Naive thymus-derived CD4-positive, alpha-beta T cell (primary cell): ENCODE measurements at regions not wholly inside any gene's neighbourhood (a gene's known extent, or its start where the extent isn't known, plus 50 kb on each side); places are given as distances from the start of the nearest gene placed in this dataset.
"Not testable (repeated sequence)": the region's sequence is repeated elsewhere in the genome, so short reads cannot be mapped to it uniquely, and the experiment has no call there.

Source experiments
- ATAC-seq: fragments of 150-1000 bp; cut with Tn5 transposase; 2 replicates; pipeline ENCODE4 v1.10.0; 2021; ENCODE audit warnings: mild to moderate bottlenecking, moderate library complexity
- CTCF ChIA-PET: fragments of 350-600 bp; sonication (Branson Sonifier 250); formaldehyde crosslinking; loops from one replicate; lab custom pipeline; 2021; ENCODE audit warnings: antibody characterized with exemption; lab: Charles Lee
- POLR2A ChIA-PET: fragments of 350-600 bp; sonication (Branson Sonifier 250); formaldehyde crosslinking; loops from one replicate; lab custom pipeline; 2021; ENCODE audit warnings: antibody characterized with exemption, inconsistent platforms; lab: Charles Lee
- DNase-seq, 9 donors: peaks; one replicate each; pipeline versions ENCODE4 v3.0.0 to v3.0.0-alpha.2; 2020 to 2022; ENCODE audit warnings: mixed read lengths in 1 of 9
- H3K27ac ChIP-seq: one replicate; pipeline ENCODE4 v1.7.0; 2013; ENCODE audit warnings: mild to moderate bottlenecking, low read depth, low read length, moderate library complexity
- H3K27me3 ChIP-seq, 2 donors: one replicate each; pipeline ENCODE4 v1.7.0; 2013; ENCODE audit warnings: low read length in 2 of 2, mild to moderate bottlenecking in 2 of 2, moderate library complexity in 2 of 2; ENCODE audit not compliant: control insufficient read depth in 2 of 2, insufficient read depth in 2 of 2
- H3K36me3 ChIP-seq, 3 experiments: 1 replicate in 2 of 3; 2 replicates in 1 of 3; pipeline ENCODE4 v1.7.0; 2013; ENCODE audit warnings: low read length in 3 of 3, mild to moderate bottlenecking in 3 of 3, moderate library complexity in 1 of 3; ENCODE audit not compliant: insufficient read depth in 3 of 3, control insufficient read depth in 2 of 3
- H3K4me1 ChIP-seq, 2 donors: one replicate each; pipeline ENCODE4 v1.7.0; 2013; ENCODE audit warnings: low read length in 2 of 2, mild to moderate bottlenecking in 2 of 2, moderate library complexity in 1 of 2; ENCODE audit not compliant: control insufficient read depth in 2 of 2, insufficient read depth in 2 of 2
- H3K4me3 ChIP-seq: 2 replicates; pipeline ENCODE4 v1.7.0; 2013; ENCODE audit warnings: mild to moderate bottlenecking, low read length
- H3K9me3 ChIP-seq, 3 experiments: 1 replicate in 2 of 3; 2 replicates in 1 of 3; pipeline ENCODE4 v1.7.0; 2013; ENCODE audit warnings: low read length in 3 of 3; ENCODE audit not compliant: control insufficient read depth in 2 of 3
- H3K27ac Mint-ChIP-seq, 9 donors: one replicate each; pipeline ENCODE4 v1.8.0; 2020 to 2022; ENCODE audit warnings: mixed read lengths in 9 of 9, mild to moderate bottlenecking in 8 of 9, moderate library complexity in 5 of 9, inconsistent platforms in 2 of 9
- H3K27me3 Mint-ChIP-seq, 5 donors: one replicate each; pipeline ENCODE4 v1.8.0; 2021 to 2022; ENCODE audit warnings: mixed read lengths in 5 of 5, mild to moderate bottlenecking in 1 of 5
- H3K36me3 Mint-ChIP-seq, 5 donors: one replicate each; pipeline ENCODE4 v1.8.0; 2020 to 2022; ENCODE audit warnings: mixed read lengths in 5 of 5, mild to moderate bottlenecking in 3 of 5, inconsistent platforms in 1 of 5
- H3K4me1 Mint-ChIP-seq, 7 donors: one replicate each; pipeline ENCODE4 v1.8.0; 2020 to 2022; ENCODE audit warnings: mixed read lengths in 7 of 7, mild to moderate bottlenecking in 3 of 7, inconsistent platforms in 1 of 7
- H3K4me3 Mint-ChIP-seq, 10 donors: one replicate each; pipeline ENCODE4 v1.8.0; 2020 to 2022; ENCODE audit warnings: mild to moderate bottlenecking in 10 of 10, mixed read lengths in 10 of 10, moderate library complexity in 6 of 10, inconsistent platforms in 2 of 10
- H3K9me3 Mint-ChIP-seq, 11 donors: one replicate each; pipeline ENCODE4 v1.8.0; 2020 to 2022; ENCODE audit warnings: mixed read lengths in 11 of 11, mild to moderate bottlenecking in 4 of 11, inconsistent platforms in 1 of 11, moderate library complexity in 1 of 11
- intact Hi-C, 2 donors: fragments of 100-400 bp; cut with micrococcal nuclease; formaldehyde crosslinking; loops; one replicate each; pipeline ENCODE4 v1.15.1; 2023

DNA sequence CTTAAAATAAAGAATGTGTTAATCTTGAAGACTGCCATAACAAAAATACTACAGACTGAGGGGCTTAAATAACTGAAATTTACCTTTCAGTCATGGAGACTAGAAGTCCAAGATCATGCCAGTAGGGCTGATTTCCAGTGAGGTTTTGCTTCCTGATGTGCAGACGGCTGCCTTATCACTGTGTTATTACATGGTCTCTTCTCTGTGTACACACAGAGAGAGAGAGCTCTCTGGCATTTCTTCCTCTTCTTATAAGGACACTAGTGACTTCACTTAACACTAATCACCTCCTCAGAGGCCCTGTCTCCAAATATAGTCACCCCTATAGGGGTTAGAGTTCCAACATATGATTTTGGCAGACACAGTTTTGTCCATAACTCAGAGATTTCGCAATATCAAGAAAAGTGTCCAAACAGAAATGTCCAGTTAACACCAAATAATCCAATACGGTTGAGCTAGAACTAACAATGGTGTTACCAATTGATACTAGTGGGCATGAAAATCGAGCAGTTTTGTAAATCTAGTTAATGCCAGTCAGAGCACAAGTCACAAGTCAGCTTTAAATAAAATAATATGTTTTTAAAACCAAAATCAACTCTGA is 399.8 kb downstream of the ADCYAP1 start:
- H3K9me3 ChIP-seq = no peaks in the 10 kb centered on the region
- no peaks in the 10 kb centered on the region for H3K27me3 ChIP-seq
- Mint-ChIP-seq H3K4me3 (no peak overlapping the region), H3K27me3 (no peaks in the 10 kb centered on the region), H3K27ac (no peak overlapping the region), H3K9me3 (peaks cover 0 to 22% (median 5%) of the 10 kb centered on the region in 11 donors), H3K36me3 (no peaks in the 10 kb centered on the region), H3K4me1 (no peaks in the 10 kb centered on the region)
- POLR2A ChIA-PET = no interaction called here
- H3K4me1 ChIP-seq = no peaks in the 10 kb centered on the region
- H3K27ac ChIP-seq = no peak overlapping the region
- no peak overlapping the region for H3K4me3 ChIP-seq
- ATAC-seq = no peak
- CTCF ChIA-PET = no interaction called here
- no peaks in the 10 kb centered on the region for H3K36me3 ChIP-seq
- intact Hi-C loops = no loop called here
- no peak for DNase-seq

- no peak overlapping the region for H3K4me3 ChIP-seq
- no peaks in the 10 kb centered on the region for H3K36me3 ChIP-seq
- H3K27ac ChIP-seq = no peak overlapping the region
- Mint-ChIP-seq H3K27ac (no peak overlapping the region), H3K36me3 (no peaks in the 10 kb centered on the region), H3K4me1 (no peaks in the 10 kb centered on the region), H3K4me3 (no peak overlapping the region), H3K9me3 (peaks cover 0 to 11% (median 5%) of the 10 kb centered on the region in 11 donors), H3K27me3 (no peaks in the 10 kb centered on the region)
- H3K27me3 ChIP-seq = no peaks in the 10 kb centered on the region
- H3K9me3 ChIP-seq = no peaks in the 10 kb centered on the region
- ChIA-PET CTCF (no interaction called here), POLR2A (no interaction called here)
- H3K4me1 ChIP-seq = no peaks in the 10 kb centered on the region
- DNase-seq = no peak
- intact Hi-C loops = no loop called here
- ATAC-seq = no peak
Measured at GRCh38 chr18:1306641-1307040, 402.0 kb downstream of the ADCYAP1 start.

GRCh38 chr18:1308686-1309085 is 404.0 kb downstream of the ADCYAP1 start:
- Histone ChIP-seq H3K4me1 (no peaks in the 10 kb centered on the region), H3K27me3 (no peaks in the 10 kb centered on the region), H3K36me3 (no peaks in the 10 kb centered on the region), H3K27ac (no peak overlapping the region), H3K9me3 (no peaks in the 10 kb centered on the region), H3K4me3 (no peak overlapping the region)
- Mint-ChIP-seq H3K4me3 (no peak overlapping the region), H3K27me3 (no peaks in the 10 kb centered on the region), H3K9me3 (peaks cover 0 to 14% (median 5%) of the 10 kb centered on the region in 11 donors), H3K36me3 (no peaks in the 10 kb centered on the region), H3K4me1 (no peaks in the 10 kb centered on the region), H3K27ac (no peak overlapping the region)
- ATAC-seq = no peak
- intact Hi-C loops = no loop called here
- CTCF ChIA-PET = no interaction called here
- POLR2A ChIA-PET = no interaction called here
- DNase-seq = no peak

GRCh38 chr18:1311376-1311775 is 406.7 kb downstream of the ADCYAP1 start:
- intact Hi-C loops = no loop called here
- Histone ChIP-seq H3K4me3 (no peak overlapping the region), H3K27ac (no peak overlapping the region), H3K4me1 (no peaks in the 10 kb centered on the region), H3K27me3 (no peaks in the 10 kb centered on the region), H3K36me3 (no peaks in the 10 kb centered on the region), H3K9me3 (no peaks in the 10 kb centered on the region)
- peaks cover 0 to 14% (median 4%) of the 10 kb centered on the region in 11 donors for H3K9me3 Mint-ChIP-seq
- no peaks in the 10 kb centered on the region for H3K36me3 Mint-ChIP-seq
- ATAC-seq = no peak
- H3K4me1 Mint-ChIP-seq = no peaks in the 10 kb centered on the region
- H3K27me3 Mint-ChIP-seq = no peaks in the 10 kb centered on the region
- H3K4me3 Mint-ChIP-seq = no peak overlapping the region
- no peak for DNase-seq
- ChIA-PET CTCF (no interaction called here), POLR2A (no interaction called here)
- H3K27ac Mint-ChIP-seq = no peak overlapping the region

GRCh38 chr18:1335345-1335744 is 430.7 kb downstream of the ADCYAP1 start:
- intact Hi-C loops, H3K4me3 Mint-ChIP-seq, POLR2A ChIA-PET, H3K36me3 Mint-ChIP-seq, H3K36me3 ChIP-seq, H3K4me1 Mint-ChIP-seq, CTCF ChIA-PET, DNase-seq, H3K27me3 Mint-ChIP-seq, H3K27ac Mint-ChIP-seq, ATAC-seq, H3K4me1 ChIP-seq, H3K4me3 ChIP-seq, H3K9me3 ChIP-seq, H3K27me3 ChIP-seq, H3K27ac ChIP-seq: not testable (repeated sequence)
- H3K9me3 Mint-ChIP-seq = peaks cover 0 to 39% (median 12%) of the 10 kb centered on the region in 11 donors

DNA sequence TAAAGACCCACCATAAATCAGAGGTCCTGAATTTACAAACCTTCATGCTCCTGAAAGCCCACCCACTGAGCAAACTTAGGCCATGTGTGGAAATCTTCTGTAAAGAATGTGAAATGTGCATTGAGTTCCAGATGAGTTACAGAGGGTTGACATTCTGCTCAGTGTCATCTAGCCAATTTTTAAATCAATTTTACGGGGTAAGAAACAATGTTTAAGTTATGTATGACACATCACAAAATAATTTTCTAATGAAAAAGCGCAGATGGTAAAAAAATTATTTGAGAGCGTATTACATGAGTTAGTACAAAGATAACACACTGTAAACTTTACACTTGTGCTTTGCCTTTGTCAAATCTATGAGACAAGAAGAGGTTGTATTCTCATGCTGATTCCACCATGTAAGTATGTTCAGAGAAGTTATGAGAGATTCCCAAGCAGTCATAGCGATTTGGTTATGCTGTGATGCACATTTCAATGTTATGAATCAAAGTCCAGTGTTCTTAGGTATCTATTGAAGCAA is 446.3 kb downstream of the ADCYAP1 start:
- no peak overlapping the region for H3K4me3 ChIP-seq
- Mint-ChIP-seq H3K4me3 (no peak overlapping the region), H3K9me3 (peaks cover 0 to 12% (median 2%) of the 10 kb centered on the region in 11 donors), H3K4me1 (no peaks in the 10 kb centered on the region), H3K27ac (no peak overlapping the region), H3K27me3 (no peaks in the 10 kb centered on the region), H3K36me3 (no peaks in the 10 kb centered on the region)
- POLR2A ChIA-PET = no interaction called here
- no peak for ATAC-seq
- H3K27ac ChIP-seq = no peak overlapping the region
- no peaks in the 10 kb centered on the region for H3K9me3 ChIP-seq
- CTCF ChIA-PET = no interaction called here
- no peak for DNase-seq
- no peaks in the 10 kb centered on the region for H3K36me3 ChIP-seq
- intact Hi-C loops = no loop called here
- no peaks in the 10 kb centered on the region for H3K4me1 ChIP-seq
- H3K27me3 ChIP-seq = no peaks in the 10 kb centered on the region

DNA sequence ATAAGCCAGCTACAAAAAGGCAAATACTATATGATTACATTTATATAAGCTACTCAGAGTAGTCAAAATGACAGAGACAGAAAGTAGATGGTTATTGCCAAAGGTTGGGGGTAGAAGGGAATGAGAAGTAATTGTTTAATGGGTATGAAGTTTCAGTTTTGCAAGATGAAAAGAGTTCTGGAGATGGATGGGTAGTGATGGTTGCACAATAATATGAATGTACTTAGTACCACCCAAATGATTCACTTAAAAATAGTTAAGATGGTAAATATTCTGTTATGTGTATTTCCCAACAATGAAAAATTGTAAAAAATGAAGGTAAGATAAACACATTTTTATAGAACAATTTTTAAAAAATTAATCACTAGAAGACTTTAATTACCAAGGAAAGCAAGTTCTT is 448.4 kb downstream of the ADCYAP1 start:
- Mint-ChIP-seq H3K9me3 (peaks cover 0 to 12% (median 2%) of the 10 kb centered on the region in 11 donors), H3K27ac (no peak overlapping the region), H3K36me3 (no peaks in the 10 kb centered on the region), H3K4me1 (no peaks in the 10 kb centered on the region), H3K4me3 (no peak overlapping the region), H3K27me3 (no peaks in the 10 kb centered on the region)
- Histone ChIP-seq H3K9me3 (no peaks in the 10 kb centered on the region), H3K4me1 (no peaks in the 10 kb centered on the region), H3K27me3 (no peaks in the 10 kb centered on the region), H3K27ac (no peak overlapping the region), H3K4me3 (no peak overlapping the region), H3K36me3 (no peaks in the 10 kb centered on the region)
- ATAC-seq = no peak
- POLR2A ChIA-PET = no interaction called here
- intact Hi-C loops = no loop called here
- CTCF ChIA-PET = no interaction called here
- DNase-seq = no peak
